Gastrocnemius medialis (tissue), 4 donors: ENCODE measurements at regions not wholly inside any gene's neighbourhood (a gene's known extent, or its start where the extent isn't known, plus 50 kb on each side); places are given as distances from the start of the nearest gene placed in this dataset.

Experiments
- ATAC-seq, 2 donors: fragments of 150-250 bp; one replicate each; pipeline ENCODE4 v1.9.1; 2016
- DNase-seq, 2 donors: peaks; one replicate each; pipeline ENCODE4 v3.0.0-alpha.2; 2019
- H3K27ac ChIP-seq, 4 donors: fragments of 200-600 bp; sonication (generic); 1 replicate in 1 of 4; 2 replicates in 3 of 4; pipeline ENCODE4 v1.5.1; 2016 to 2018; ENCODE audit warnings: mild to moderate bottlenecking in 2 of 4, moderate library complexity in 1 of 4
- H3K27me3 ChIP-seq, 3 donors: fragments of 200-600 bp; sonication (generic) in 2 of 3; 1 replicate in 1 of 3; 2 replicates in 2 of 3; pipeline versions ENCODE4 v1.5.1 to v1.6.0; 2016 to 2019; ENCODE audit warnings: mild to moderate bottlenecking in 1 of 3, moderate library complexity in 1 of 3
- H3K36me3 ChIP-seq, 2 donors: fragments of 200-600 bp; sonication (generic) in 1 of 2; one replicate each; pipeline ENCODE4 v1.5.1; 2017 to 2018
- H3K4me1 ChIP-seq, 2 donors: fragments of 200-600 bp; sonication (generic) in 1 of 2; one replicate each; pipeline ENCODE4 v1.5.1; 2016 to 2017; ENCODE audit warnings: mild to moderate bottlenecking in 2 of 2
- H3K4me3 ChIP-seq, 4 donors: fragments of 200-600 bp; sonication (generic) in 3 of 4; 1 replicate in 1 of 4; 2 replicates in 3 of 4; pipeline ENCODE4 v1.5.1; 2016 to 2019; ENCODE audit warnings: mild to moderate bottlenecking in 2 of 4
- H3K9me3 ChIP-seq, 3 donors: fragments of 200-600 bp; sonication (generic) in 2 of 3; 1 replicate in 1 of 3; 2 replicates in 2 of 3; pipeline ENCODE4 v1.5.1; 2016 to 2019
- CTCF ChIP-seq, 5 experiments: fragments of 450-650 bp in 3 of 5; fragments of 200-600 bp in 2 of 5; sonication (generic) in 2 of 5; IDR thresholded peaks in 4 of 5; conservative IDR thresholded peaks in 1 of 5; 1 replicate in 4 of 5; 2 replicates in 1 of 5; pipeline ENCODE4 v1.5.1; 2016 to 2019; ENCODE audit warnings: antibody characterized with exemption in 5 of 5, mild to moderate bottlenecking in 3 of 5, moderate library complexity in 3 of 5
- POLR2A ChIP-seq, 2 donors: fragments of 450-650 bp; IDR thresholded peaks; one replicate each; pipeline ENCODE4 v1.6.1; 2017; ENCODE audit warnings: antibody characterized with exemption in 2 of 2, mild to moderate bottlenecking in 2 of 2, moderate library complexity in 2 of 2
- in situ Hi-C, 4 donors: fragments of 200-750 bp; cut with MboI; loops; one replicate each; pipeline versions ENCODE4 v1.15.0 to v1.8.0; 2017; ENCODE audit warnings: low sequenced_read_pairs in 4 of 4
- intact Hi-C: fragments of 100-400 bp; cut with DNase I; formaldehyde crosslinking; loops from one replicate; pipeline ENCODE4 v1.15.1; 2023; ENCODE audit warnings: low total_unique reads

GRCh38 chr15:62739507-62739906 lies 303.0 kb upstream of the TPM1 start:
- intact Hi-C loops (no loop called here), in situ Hi-C loops (no loop called here)
- H3K4me3 ChIP-seq, result no peak overlapping the region
- no peaks in the 10 kb centered on the region for H3K36me3 ChIP-seq
- H3K27me3 ChIP-seq, result no peaks in the 10 kb centered on the region
- peaks cover 0 to 7% of the 10 kb centered on the region in 2 donors for H3K4me1 ChIP-seq
- no peak for DNase-seq
- no peaks in the 10 kb centered on the region for H3K9me3 ChIP-seq
- ATAC-seq, result no peak
- H3K27ac ChIP-seq, result no peak overlapping the region
- TF ChIP-seq CTCF (IDR thresholded peaks at IDR 0.05 in 4 of 5, conservative IDR thresholded peaks at IDR 0.05 in 1 of 5) (no peak), POLR2A (IDR thresholded peaks at IDR 0.05) (no peak)

GRCh38 chr15:62740141-62741004 lies 302.2 kb upstream of the TPM1 start:
- in situ Hi-C loops (no loop called here), intact Hi-C loops (no loop called here)
- Histone ChIP-seq H3K4me3 (no peak overlapping the region), H3K4me1 (peaks cover 0 to 7% of the 10 kb centered on the region in 2 donors), H3K27ac (no peak overlapping the region), H3K36me3 (no peaks in the 10 kb centered on the region), H3K9me3 (no peaks in the 10 kb centered on the region), H3K27me3 (no peaks in the 10 kb centered on the region)
- ATAC-seq (no peak), DNase-seq (no peak)
- TF ChIP-seq CTCF (IDR thresholded peaks at IDR 0.05 in 4 of 5, conservative IDR thresholded peaks at IDR 0.05 in 1 of 5) (peak in 1 of 5 experiments; percentile 10), POLR2A (IDR thresholded peaks at IDR 0.05) (no peak)

GRCh38 chr15:62741106-62741505 lies 301.4 kb upstream of the TPM1 start:
- no peak for ATAC-seq

GRCh38 chr15:62742409-62743171 lies 300.0 kb upstream of the TPM1 start:
- H3K36me3 ChIP-seq, result no peaks in the 10 kb centered on the region
- H3K27ac ChIP-seq, result peak overlapping the region in 3 of 4 donors; percentile 8 to 54 (median 44)
- H3K4me1 ChIP-seq, result peaks cover 0 to 7% of the 10 kb centered on the region in 2 donors
- no peaks in the 10 kb centered on the region for H3K27me3 ChIP-seq
- H3K9me3 ChIP-seq, result no peaks in the 10 kb centered on the region
- in situ Hi-C loops (no loop called here), intact Hi-C loops (loop anchor here (1.0 kb wide), 1 partner anchor 352 kb away; the partner anchor contains the start of gene TLN2)
- TF ChIP-seq POLR2A (IDR thresholded peaks at IDR 0.05) (no peak), CTCF (IDR thresholded peaks at IDR 0.05 in 4 of 5, conservative IDR thresholded peaks at IDR 0.05 in 1 of 5) (peak; percentile 43 to 84 (median 69))
- DNase-seq, result peak; percentile 32 to 63
- peak; percentile 73 to 83 for ATAC-seq
- H3K4me3 ChIP-seq, result no peak overlapping the region

More at GRCh38 chr15:62741106-62741505, 301.4 kb upstream of the TPM1 start:
- in situ Hi-C loops, result no loop called here
- H3K27ac ChIP-seq, result no peak overlapping the region
- no peaks in the 10 kb centered on the region for H3K9me3 ChIP-seq
- peaks cover 0 to 7% of the 10 kb centered on the region in 2 donors for H3K4me1 ChIP-seq
- no peak overlapping the region for H3K4me3 ChIP-seq
- no peaks in the 10 kb centered on the region for H3K27me3 ChIP-seq
- TF ChIP-seq CTCF (IDR thresholded peaks at IDR 0.05 in 4 of 5, conservative IDR thresholded peaks at IDR 0.05 in 1 of 5) (no peak), POLR2A (IDR thresholded peaks at IDR 0.05) (no peak)
- H3K36me3 ChIP-seq, result no peaks in the 10 kb centered on the region
- intact Hi-C loops, result no loop called here
- no peak for DNase-seq
